ENCODE measurements at regions not wholly inside any gene's neighbourhood (a gene's known extent, or its start where the extent isn't known, plus 50 kb on each side); places are given as distances from the start of the nearest gene placed in this dataset.

DNA sequence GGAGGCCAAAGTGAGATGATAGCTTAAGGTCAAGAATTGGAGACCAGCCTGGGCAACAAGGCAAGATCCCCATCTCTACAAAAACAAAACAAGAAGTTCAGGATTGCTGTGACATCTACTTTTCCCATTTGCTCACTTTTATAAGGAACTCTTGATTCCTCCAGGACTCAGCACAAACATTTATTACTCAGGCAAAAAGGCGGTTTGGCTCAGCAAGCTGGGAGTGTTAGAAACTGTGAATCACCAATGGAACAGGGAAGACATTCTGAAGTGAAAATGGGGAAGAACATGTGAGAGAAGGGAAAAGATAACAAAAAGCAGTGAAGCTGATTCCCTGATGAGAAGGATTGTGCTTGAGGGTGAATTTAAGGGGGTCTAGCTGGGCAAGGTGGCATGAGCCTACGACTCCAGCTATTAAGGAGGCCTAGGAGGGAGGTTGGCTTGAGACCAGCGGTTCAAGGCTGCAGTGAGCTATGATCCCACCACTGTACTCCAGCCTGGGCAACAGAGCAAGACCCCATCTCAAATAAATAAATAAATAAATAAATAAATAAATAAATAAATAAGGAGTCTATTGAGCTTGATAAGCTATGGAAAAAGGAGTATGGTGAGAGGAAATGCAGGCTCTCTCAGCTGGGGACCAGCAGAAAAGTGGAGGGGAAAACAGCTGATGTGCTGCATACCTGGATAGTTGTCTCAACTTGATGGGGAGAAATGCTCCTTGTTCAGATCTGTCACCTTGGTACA lies 65.4 kb upstream of the HDDC2 start:
- TF ChIP-seq, protein P1, sequence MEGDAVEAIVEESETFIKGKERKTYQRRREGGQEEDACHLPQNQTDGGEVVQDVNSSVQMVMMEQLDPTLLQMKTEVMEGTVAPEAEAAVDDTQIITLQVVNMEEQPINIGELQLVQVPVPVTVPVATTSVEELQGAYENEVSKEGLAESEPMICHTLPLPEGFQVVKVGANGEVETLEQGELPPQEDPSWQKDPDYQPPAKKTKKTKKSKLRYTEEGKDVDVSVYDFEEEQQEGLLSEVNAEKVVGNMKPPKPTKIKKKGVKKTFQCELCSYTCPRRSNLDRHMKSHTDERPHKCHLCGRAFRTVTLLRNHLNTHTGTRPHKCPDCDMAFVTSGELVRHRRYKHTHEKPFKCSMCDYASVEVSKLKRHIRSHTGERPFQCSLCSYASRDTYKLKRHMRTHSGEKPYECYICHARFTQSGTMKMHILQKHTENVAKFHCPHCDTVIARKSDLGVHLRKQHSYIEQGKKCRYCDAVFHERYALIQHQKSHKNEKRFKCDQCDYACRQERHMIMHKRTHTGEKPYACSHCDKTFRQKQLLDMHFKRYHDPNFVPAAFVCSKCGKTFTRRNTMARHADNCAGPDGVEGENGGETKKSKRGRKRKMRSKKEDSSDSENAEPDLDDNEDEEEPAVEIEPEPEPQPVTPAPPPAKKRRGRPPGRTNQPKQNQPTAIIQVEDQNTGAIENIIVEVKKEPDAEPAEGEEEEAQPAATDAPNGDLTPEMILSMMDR (conservative IDR thresholded peaks at IDR 0.05; ENCODE audit: low read depth, low read length), result no peak
- TF ChIP-seq SMC3 (IDR thresholded peaks at IDR 0.05; ENCODE audit: low read depth, low read length) (no peak), RAD21 (IDR thresholded peaks at IDR 0.05; ENCODE audit: low read length) (no peak), POLR2A (IDR thresholded peaks at IDR 0.05; ENCODE audit: low read depth, low read length) (no peak), CEBPB (IDR thresholded peaks at IDR 0.05; ENCODE audit: low read depth, low read length) (no peak), RFX5 (IDR thresholded peaks at IDR 0.05; ENCODE audit: low read depth, low read length) (no peak), RCOR1 (IDR thresholded peaks at IDR 0.05; ENCODE audit: insufficient replicate concordance, low read length) (no peak), BHLHE40 (IDR thresholded peaks at IDR 0.05; ENCODE audit: low read depth, low read length) (no peak), FOS (IDR thresholded peaks at IDR 0.05; ENCODE audit: low read depth, low read length) (no peak), MAZ (IDR thresholded peaks at IDR 0.05; ENCODE audit: borderline replicate concordance, low read depth, low read length) (no peak), NFE2L2 (IDR thresholded peaks at IDR 0.05; ENCODE audit: low read depth, low read length) (no peak), MXI1 (IDR thresholded peaks at IDR 0.05; ENCODE audit: borderline replicate concordance, low read depth, low read length) (no peak)
- TF ChIP-seq, protein P2, sequence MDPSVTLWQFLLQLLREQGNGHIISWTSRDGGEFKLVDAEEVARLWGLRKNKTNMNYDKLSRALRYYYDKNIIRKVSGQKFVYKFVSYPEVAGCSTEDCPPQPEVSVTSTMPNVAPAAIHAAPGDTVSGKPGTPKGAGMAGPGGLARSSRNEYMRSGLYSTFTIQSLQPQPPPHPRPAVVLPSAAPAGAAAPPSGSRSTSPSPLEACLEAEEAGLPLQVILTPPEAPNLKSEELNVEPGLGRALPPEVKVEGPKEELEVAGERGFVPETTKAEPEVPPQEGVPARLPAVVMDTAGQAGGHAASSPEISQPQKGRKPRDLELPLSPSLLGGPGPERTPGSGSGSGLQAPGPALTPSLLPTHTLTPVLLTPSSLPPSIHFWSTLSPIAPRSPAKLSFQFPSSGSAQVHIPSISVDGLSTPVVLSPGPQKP (IDR thresholded peaks at IDR 0.05; ENCODE audit: borderline replicate concordance, low read depth, low read length), result no peak
- TF ChIP-seq, protein P3, sequence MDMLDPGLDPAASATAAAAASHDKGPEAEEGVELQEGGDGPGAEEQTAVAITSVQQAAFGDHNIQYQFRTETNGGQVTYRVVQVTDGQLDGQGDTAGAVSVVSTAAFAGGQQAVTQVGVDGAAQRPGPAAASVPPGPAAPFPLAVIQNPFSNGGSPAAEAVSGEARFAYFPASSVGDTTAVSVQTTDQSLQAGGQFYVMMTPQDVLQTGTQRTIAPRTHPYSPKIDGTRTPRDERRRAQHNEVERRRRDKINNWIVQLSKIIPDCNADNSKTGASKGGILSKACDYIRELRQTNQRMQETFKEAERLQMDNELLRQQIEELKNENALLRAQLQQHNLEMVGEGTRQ (IDR thresholded peaks at IDR 0.05; ENCODE audit: low read depth, low read length), result no peak
